Smooth muscle cell (in vitro differentiated cells): ENCODE measurements at regions not wholly inside any gene's neighbourhood (a gene's known extent, or its start where the extent isn't known, plus 50 kb on each side); places are given as distances from the start of the nearest gene placed in this dataset.
A peak's percentile ranks its signal among the peaks of the same experiment; 100 is the strongest.

Source experiments
- DNase-seq: peaks from one replicate; lab custom pipeline; 2025; ENCODE audit not compliant: unreplicated experiment; lab: John Stamatoyannopoulos, UW
- H2AFZ ChIP-seq: fragments of 200-600 bp; sonication (generic); 2 replicates; pipeline ENCODE4 v1.6.0; 2016; ENCODE audit warnings: antibody characterized with exemption, low read depth, mild to moderate bottlenecking
- H3F3A ChIP-seq: fragments of 200-600 bp; sonication (generic); 2 replicates; pipeline ENCODE4 v1.6.0; 2017; ENCODE audit warnings: antibody characterized with exemption, low read depth
- H3K27ac ChIP-seq: fragments of 200-600 bp; sonication (generic); 2 replicates; pipeline ENCODE4 v1.5.1; 2016; ENCODE audit warnings: low read depth, mild to moderate bottlenecking
- H3K27me3 ChIP-seq: fragments of 200-600 bp; sonication (generic); 2 replicates; pipeline ENCODE4 v1.6.1; 2016; ENCODE audit warnings: low read depth, mild to moderate bottlenecking
- H3K36me3 ChIP-seq: fragments of 200-600 bp; sonication (generic); 2 replicates; pipeline ENCODE4 v1.5.1; 2016; ENCODE audit warnings: low read depth
- H3K4me1 ChIP-seq: fragments of 200-600 bp; sonication (generic); 2 replicates; pipeline ENCODE4 v1.5.1; 2016; ENCODE audit warnings: low read depth
- H3K4me2 ChIP-seq: fragments of 200-600 bp; sonication (generic); 2 replicates; pipeline ENCODE4 v1.6.0; 2016; ENCODE audit warnings: mild to moderate bottlenecking
- H3K4me3 ChIP-seq: fragments of 200-600 bp; sonication (generic); 2 replicates; pipeline ENCODE4 v1.5.1; 2016; ENCODE audit warnings: mild to moderate bottlenecking
- H3K79me2 ChIP-seq: fragments of 200-600 bp; sonication (generic); 2 replicates; pipeline ENCODE4 v1.6.0; 2016; ENCODE audit warnings: low read depth, mild to moderate bottlenecking
- H3K9ac ChIP-seq: fragments of 200-600 bp; sonication (generic); 2 replicates; pipeline ENCODE4 v1.6.0; 2016; ENCODE audit warnings: low read depth
- H3K9me3 ChIP-seq: fragments of 200-600 bp; sonication (generic); replicated peaks from 2 replicates; pipeline ENCODE4 v1.5.1; 2016; ENCODE audit warnings: low read depth
- H4K20me1 ChIP-seq: fragments of 200-600 bp; sonication (generic); 2 replicates; pipeline ENCODE4 v1.6.0; 2016; ENCODE audit warnings: low read depth
- CTCF ChIP-seq: fragments of 200-600 bp; sonication (generic); IDR thresholded peaks from 2 replicates; pipeline ENCODE4 v1.5.1; 2017; ENCODE audit warnings: borderline replicate concordance, mild to moderate bottlenecking, antibody characterized with exemption; ENCODE audit not compliant: insufficient read depth, poor library complexity, severe bottlenecking
- WGBS: methylation state at CpG from one replicate; pipeline ENCODE4 v1.1.7; 2016; ENCODE audit warnings: low lambda C conversion rate; 5-methylcytosine and 5-hydroxymethylcytosine counted together

- Histone ChIP-seq H2AFZ (no peak overlapping the region), H3F3A (no peaks in the 10 kb centered on the region), H3K9me3 (no peaks in the 10 kb centered on the region), H3K27me3 (no peaks in the 10 kb centered on the region), H3K4me1 (no peaks in the 10 kb centered on the region), H3K4me3 (no peak overlapping the region), H3K9ac (no peak overlapping the region), H3K36me3 (no peaks in the 10 kb centered on the region), H3K4me2 (no peak overlapping the region), H4K20me1 (no peaks in the 10 kb centered on the region), H3K79me2 (no peaks in the 10 kb centered on the region), H3K27ac (no peak overlapping the region)
- no peak for TF ChIP-seq CTCF
- no peak for DNase-seq
- 50% methylated on average over 2 of the region's 2 CpGs for WGBS
These were observed 173.8 kb upstream of the TSC22D1 start for GRCh38 chr13:44749906-44750305.

DNA sequence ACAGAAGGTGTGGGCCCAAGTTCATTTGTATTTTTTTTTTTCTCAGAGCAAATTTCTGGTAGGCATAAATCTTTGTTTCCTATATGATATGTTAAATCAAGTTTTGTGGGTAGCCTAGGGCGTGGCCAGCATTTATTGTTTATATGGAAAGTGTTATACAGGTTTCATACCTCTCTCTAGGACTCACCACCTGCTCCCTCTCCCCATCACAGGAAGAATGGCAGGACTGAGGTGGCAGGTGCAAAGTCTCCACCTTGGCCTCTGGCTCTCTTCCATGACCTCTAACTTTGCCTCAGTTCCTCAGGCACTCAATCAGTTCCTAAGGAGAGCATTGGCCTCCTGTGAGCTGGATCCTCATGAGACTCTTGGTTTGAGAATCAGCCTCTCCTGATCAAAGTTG lies 172.3 kb upstream of the TSC22D1 start:
- Histone ChIP-seq H3K27me3 (no peaks in the 10 kb centered on the region), H3K9ac (no peak overlapping the region), H3K9me3 (no peaks in the 10 kb centered on the region), H3K36me3 (no peaks in the 10 kb centered on the region), H2AFZ (no peak overlapping the region), H4K20me1 (no peaks in the 10 kb centered on the region), H3K4me1 (no peaks in the 10 kb centered on the region), H3F3A (no peaks in the 10 kb centered on the region), H3K79me2 (no peaks in the 10 kb centered on the region), H3K4me2 (no peak overlapping the region), H3K4me3 (no peak overlapping the region), H3K27ac (no peak overlapping the region)
- no peak for TF ChIP-seq CTCF
- no peak for DNase-seq
- 100% methylated on average over 1 of the region's 1 CpG for WGBS

DNA sequence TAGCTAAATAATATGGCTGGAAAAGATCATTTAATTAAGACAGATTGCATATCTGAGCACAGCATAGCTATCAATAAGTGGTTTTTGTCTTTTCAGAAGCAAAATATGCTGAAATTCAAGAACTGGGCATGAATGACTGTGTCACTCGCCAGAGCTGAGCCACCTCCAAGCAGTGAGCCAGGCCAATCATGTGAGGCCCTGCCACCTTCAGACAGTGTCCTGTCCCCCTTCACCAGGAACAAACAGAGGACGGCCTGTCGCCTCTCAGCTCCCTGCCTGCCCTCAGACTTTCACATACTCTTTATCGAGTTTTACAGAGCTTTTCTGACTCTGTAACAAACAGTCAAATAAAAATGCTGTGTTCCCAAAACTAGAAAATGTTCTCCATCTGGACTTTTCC lies 171.0 kb upstream of the TSC22D1 start:
- Histone ChIP-seq H4K20me1 (no peaks in the 10 kb centered on the region), H3K4me2 (no peak overlapping the region), H3K9ac (no peak overlapping the region), H2AFZ (peak overlapping the region; percentile 45), H3K36me3 (no peaks in the 10 kb centered on the region), H3K27me3 (no peaks in the 10 kb centered on the region), H3K4me3 (no peak overlapping the region), H3K4me1 (no peaks in the 10 kb centered on the region), H3K27ac (peak overlapping the region; percentile 17), H3F3A (no peaks in the 10 kb centered on the region), H3K79me2 (no peaks in the 10 kb centered on the region), H3K9me3 (no peaks in the 10 kb centered on the region)
- no peak for DNase-seq
- TF ChIP-seq CTCF = no peak
- 60% methylated on average over 4 of the region's 4 CpGs for WGBS

- no peak for TF ChIP-seq CTCF
- no peaks in the 10 kb centered on the region for H3F3A ChIP-seq
- H3K4me3 ChIP-seq = no peak overlapping the region
- H3K27ac ChIP-seq = peak overlapping the region; percentile 9
- H3K9me3 ChIP-seq = no peaks in the 10 kb centered on the region
- no peaks in the 10 kb centered on the region for H4K20me1 ChIP-seq
- no peak overlapping the region for H2AFZ ChIP-seq
- H3K4me2 ChIP-seq = no peak overlapping the region
- no peak for DNase-seq
- H3K27me3 ChIP-seq = no peaks in the 10 kb centered on the region
- H3K36me3 ChIP-seq = no peaks in the 10 kb centered on the region
- no peaks in the 10 kb centered on the region for H3K4me1 ChIP-seq
- H3K9ac ChIP-seq = no peak overlapping the region
- H3K79me2 ChIP-seq = no peaks in the 10 kb centered on the region
- 79% methylated on average over 5 of the region's 5 CpGs for whole genome bisulfite sequencing
These were observed 170.6 kb upstream of the TSC22D1 start for GRCh38 chr13:44746690-44747089.
